ENCODE measurements at regions not wholly inside any gene's neighbourhood (a gene's known extent, or its start where the extent isn't known, plus 50 kb on each side); places are given as distances from the start of the nearest gene placed in this dataset.

DNA sequence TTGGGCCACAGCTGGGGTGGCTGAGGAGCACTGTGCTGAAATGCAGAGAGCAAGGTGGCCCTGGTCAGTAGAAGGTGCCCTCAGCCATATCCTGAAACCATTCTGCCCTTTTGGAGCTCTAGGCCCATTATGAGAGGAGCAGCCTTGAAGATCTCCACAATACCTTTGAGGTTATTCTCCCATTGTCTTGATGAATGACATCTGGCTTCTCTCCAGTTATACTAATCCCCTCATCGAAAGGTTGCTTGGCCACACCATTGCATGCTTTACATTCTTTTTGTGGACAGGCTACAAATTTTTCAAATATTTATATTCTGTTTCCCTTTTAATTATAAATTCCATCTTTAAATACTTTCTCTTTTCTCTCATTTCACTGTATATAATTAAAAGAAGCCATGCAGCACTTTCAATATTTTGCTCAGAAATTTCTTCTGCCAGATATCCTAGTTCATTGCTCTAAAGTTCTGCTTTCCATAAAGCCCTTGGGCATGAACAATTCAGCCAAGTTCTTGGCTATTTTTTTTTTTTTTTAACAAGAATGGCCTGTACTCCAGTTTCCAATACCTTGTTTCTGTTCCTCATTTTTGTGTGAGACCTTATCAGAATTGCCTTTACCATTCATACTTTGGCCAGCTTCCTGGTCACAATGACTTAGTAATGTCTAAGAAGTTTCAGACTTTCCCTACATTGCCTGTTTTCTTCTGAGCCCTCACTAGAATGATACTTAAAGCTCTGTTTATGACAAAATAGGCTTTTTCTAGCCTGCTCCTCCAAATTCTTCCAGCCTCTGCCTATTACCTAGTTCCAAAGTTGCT is 138.9 kb upstream of the SGO1 start:
- H3K4me3 ChIP-seq (ENCODE audit: low read depth, low read length): no peak overlapping the region
- TF ChIP-seq CTCF (IDR thresholded peaks at IDR 0.05; ENCODE audit: borderline replicate concordance, insufficient read depth, low read depth, low read length): no peak

DNA sequence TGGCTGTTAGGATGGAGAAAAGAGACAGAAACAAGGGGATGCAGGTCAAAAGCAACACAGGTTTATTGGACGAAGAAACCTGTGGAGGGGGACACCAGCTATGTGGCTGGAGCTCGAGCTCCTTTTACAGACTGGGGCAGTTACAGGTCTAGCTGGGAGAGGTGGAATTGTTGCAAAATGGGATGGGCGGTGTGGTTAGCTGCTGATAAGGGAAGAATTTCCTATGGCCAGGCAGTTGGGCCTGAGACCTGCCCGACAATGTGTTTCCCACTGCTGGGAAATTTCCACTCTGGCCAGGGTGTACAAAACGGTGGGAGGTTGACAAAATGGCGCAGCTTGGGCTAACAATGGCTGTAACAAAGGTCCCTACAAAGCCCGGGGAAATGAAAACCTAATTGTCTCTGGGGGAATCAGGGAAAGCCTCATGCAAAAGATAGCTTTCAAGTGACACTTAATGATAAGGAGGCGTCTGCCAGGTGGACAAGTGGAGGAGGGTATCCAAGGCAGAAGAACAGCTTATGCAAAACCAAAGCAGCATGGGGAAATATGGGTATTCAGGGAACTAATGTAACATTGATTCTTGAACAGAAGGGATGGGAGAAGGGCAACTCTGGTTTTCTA is 137.4 kb upstream of the SGO1 start:
- no peak for TF ChIP-seq CTCF (IDR thresholded peaks at IDR 0.05; ENCODE audit: borderline replicate concordance, insufficient read depth, low read depth, low read length)

DNA sequence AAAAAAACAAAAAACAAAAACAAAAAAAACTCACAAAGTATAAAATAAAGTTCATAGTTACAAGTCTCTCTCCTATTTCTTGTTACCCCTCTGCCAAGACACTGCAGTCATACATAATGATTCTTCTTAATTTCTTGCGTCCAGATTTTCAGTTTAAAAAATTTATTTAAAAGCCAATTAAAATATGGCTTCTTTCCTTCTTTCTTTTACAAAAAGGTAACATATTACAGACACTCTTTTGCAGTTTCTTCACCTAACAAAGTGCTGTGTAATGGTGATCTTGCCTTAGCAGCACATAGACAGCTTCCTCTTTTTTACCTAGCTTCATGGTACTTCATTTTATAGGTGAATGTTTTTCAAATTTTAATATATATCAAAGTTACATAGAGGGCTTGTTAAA is 136.1 kb upstream of the SGO1 start:
- H3K4me3 ChIP-seq (ENCODE audit: low read depth, low read length): no peak overlapping the region
- TF ChIP-seq CTCF (IDR thresholded peaks at IDR 0.05; ENCODE audit: borderline replicate concordance, insufficient read depth, low read depth, low read length): no peak

More for the DNA sequence above, 137.4 kb upstream of the SGO1 start:
- H3K4me3 ChIP-seq (ENCODE audit: low read depth, low read length): no peak overlapping the region

DNA sequence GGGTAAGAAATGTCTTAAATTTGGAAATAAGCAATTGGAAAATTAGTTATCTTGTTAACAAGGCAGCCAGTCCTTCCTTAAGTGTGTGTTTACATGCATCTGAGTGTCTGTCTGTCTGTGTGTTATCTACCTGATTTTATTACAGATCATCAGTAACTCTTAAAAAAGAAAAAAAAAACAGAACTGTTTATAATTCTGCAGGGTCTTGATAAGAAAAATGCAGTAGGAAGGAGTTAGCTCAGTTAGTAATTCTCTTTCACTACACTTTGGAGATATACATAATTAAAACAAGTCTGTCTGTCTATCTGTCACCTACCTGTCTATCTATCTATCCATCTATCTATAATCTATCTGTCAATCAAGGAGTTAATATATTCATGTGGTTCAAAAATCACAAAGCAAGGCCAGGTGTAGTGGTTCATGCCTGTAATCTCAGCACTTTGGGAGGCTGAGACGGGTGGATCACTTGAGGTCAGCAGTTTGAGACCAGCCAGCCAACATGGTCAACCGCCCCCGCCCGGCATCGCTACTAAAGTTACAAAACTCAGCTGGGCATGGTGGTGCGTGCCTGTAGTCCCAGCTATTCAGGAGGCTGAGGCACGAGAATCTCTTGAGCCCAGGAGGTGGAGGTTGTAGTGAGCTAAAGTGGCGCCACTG is 135.5 kb upstream of the SGO1 start:
- no peak overlapping the region for H3K4me3 ChIP-seq (ENCODE audit: low read depth, low read length)
- TF ChIP-seq CTCF (IDR thresholded peaks at IDR 0.05; ENCODE audit: borderline replicate concordance, insufficient read depth, low read depth, low read length): no peak

DNA sequence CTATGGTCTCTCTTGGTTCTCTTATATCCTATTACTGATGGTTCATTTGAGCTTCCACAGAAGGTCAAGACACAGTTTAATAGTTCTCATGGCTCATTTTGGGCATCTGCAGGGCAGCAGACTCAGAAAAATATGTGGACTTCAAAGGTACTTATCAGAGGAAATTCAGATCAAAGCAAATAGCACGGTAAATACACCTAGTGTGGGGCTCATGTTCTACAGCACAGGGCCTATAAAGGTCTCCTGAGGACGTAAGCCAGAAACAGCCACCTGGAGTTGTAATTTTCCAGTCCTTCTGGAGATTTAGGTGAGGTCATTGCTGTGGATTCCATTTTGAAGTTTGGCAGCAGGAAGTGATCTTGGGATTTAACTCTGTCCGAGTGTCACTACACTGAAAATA is 134.5 kb upstream of the SGO1 start:
- no peak overlapping the region for H3K4me3 ChIP-seq (ENCODE audit: low read depth, low read length)
- no peak for TF ChIP-seq CTCF (IDR thresholded peaks at IDR 0.05; ENCODE audit: borderline replicate concordance, insufficient read depth, low read depth, low read length)

GRCh38 chr3:20319551-20319950 is 133.5 kb upstream of the SGO1 start:
- no peak for TF ChIP-seq CTCF (IDR thresholded peaks at IDR 0.05; ENCODE audit: borderline replicate concordance, insufficient read depth, low read depth, low read length)
- H3K4me3 ChIP-seq (ENCODE audit: low read depth, low read length): no peak overlapping the region

Data from GM12875 (cell line).